Kidney epithelial cell (primary cell): ENCODE measurements at regions not wholly inside any gene's neighbourhood (a gene's known extent, or its start where the extent isn't known, plus 50 kb on each side); places are given as distances from the start of the nearest gene placed in this dataset.

Experiments used
- DNase-seq: peaks from one replicate; pipeline ENCODE4 v3.0.0-alpha.2; 2010; ENCODE audit warnings: low read depth
- H3K27me3 ChIP-seq: 2 replicates; pipeline ENCODE4 v1.6.0; 2011; ENCODE audit warnings: low read length; ENCODE audit not compliant: control insufficient read depth, insufficient read depth
- H3K36me3 ChIP-seq: 2 replicates; pipeline ENCODE4 v1.5.1; 2011; ENCODE audit warnings: low read length; ENCODE audit not compliant: control insufficient read depth, insufficient read depth
- H3K4me3 ChIP-seq: 2 replicates; pipeline ENCODE4 v1.5.1; 2011; ENCODE audit warnings: low read depth, mild to moderate bottlenecking, control low read depth, low read length
- CTCF ChIP-seq: IDR thresholded peaks from 2 replicates; pipeline ENCODE4 v1.5.1; 2011; ENCODE audit warnings: mild to moderate bottlenecking, moderate library complexity, low read length, control low read depth, inconsistent platforms; ENCODE audit not compliant: insufficient read depth, poor library complexity, severe bottlenecking

- DNase-seq = peak; percentile 16
- Histone ChIP-seq H3K27me3 (no peaks in the 10 kb centered on the region), H3K36me3 (no peaks in the 10 kb centered on the region), H3K4me3 (no peak overlapping the region)
- TF ChIP-seq CTCF = no peak
Observed at GRCh38 chr2:41933585-41934320, 114.1 kb upstream of the PKDCC start.

- no peaks in the 10 kb centered on the region for H3K36me3 ChIP-seq
- no peak for TF ChIP-seq CTCF
- H3K27me3 ChIP-seq = no peaks in the 10 kb centered on the region
- H3K4me3 ChIP-seq = no peak overlapping the region
- no peak for DNase-seq
Observed at GRCh38 chr2:41934329-41934958, 113.4 kb upstream of the PKDCC start.

- Histone ChIP-seq H3K4me3 (no peak overlapping the region), H3K36me3 (no peaks in the 10 kb centered on the region), H3K27me3 (no peaks in the 10 kb centered on the region)
- no peak for DNase-seq
- TF ChIP-seq CTCF = no peak
Observed at GRCh38 chr2:41935002-41935401, 112.8 kb upstream of the PKDCC start.

- Histone ChIP-seq H3K4me3 (no peak overlapping the region), H3K36me3 (no peaks in the 10 kb centered on the region), H3K27me3 (no peaks in the 10 kb centered on the region)
- DNase-seq = no peak
- TF ChIP-seq CTCF = no peak
Observed at GRCh38 chr2:41935825-41936224, 112.0 kb upstream of the PKDCC start.

GRCh38 chr2:41936771-41937463 is 110.9 kb upstream of the PKDCC start:
- H3K36me3 ChIP-seq = no peaks in the 10 kb centered on the region
- DNase-seq = no peak
- H3K27me3 ChIP-seq = no peaks in the 10 kb centered on the region
- no peak overlapping the region for H3K4me3 ChIP-seq
- TF ChIP-seq CTCF = no peak

GRCh38 chr2:41937464-41937906 is 110.3 kb upstream of the PKDCC start:
- Histone ChIP-seq H3K4me3 (no peak overlapping the region), H3K27me3 (no peaks in the 10 kb centered on the region), H3K36me3 (no peaks in the 10 kb centered on the region)
- DNase-seq = no peak
- no peak for TF ChIP-seq CTCF
